GM12878 (cell line): ENCODE measurements at regions not wholly inside any gene's neighbourhood (a gene's known extent, or its start where the extent isn't known, plus 50 kb on each side); places are given as distances from the start of the nearest gene placed in this dataset.

Source experiments
- ATAC-seq: fragments of 200-7000 bp; cut with Tn5 transposase; 3 replicates; pipeline ENCODE4 v1.9.1; 2020; ENCODE audit warnings: mild to moderate bottlenecking, moderate library complexity
- BruUV-seq: library from RNA; stranded (reverse); fragments of 400-500 nt; replicated peaks from 2 replicates; lab custom pipeline; 2021; lab: Mats Ljungman, UMichigan
- CTCF ChIA-PET: fragments of 300-600 bp; sonication (Branson Sonifier 250); formaldehyde crosslinking; extraction: SDS; loops from one replicate; lab custom pipeline; 2021; ENCODE audit warnings: inconsistent platforms; lab: Yijun Ruan, JAX
- POLR2A ChIA-PET: fragments of 350-600 bp; formaldehyde crosslinking; extraction: SDS; loops from one replicate; lab custom pipeline; 2021; ENCODE audit warnings: inconsistent platforms; lab: Charles Lee
- RAD21 ChIA-PET: fragments of 300-600 bp; sonication (Branson Sonifier 250); formaldehyde crosslinking; loops from one replicate; lab custom pipeline; 2023; ENCODE audit warnings: antibody characterized with exemption; ENCODE audit not compliant: unreplicated experiment; lab: Charles Lee
- SMC1A ChIA-PET: fragments of 300-600 bp; sonication (Branson Sonifier 250); formaldehyde crosslinking; loops from one replicate; lab custom pipeline; 2023; ENCODE audit not compliant: unreplicated experiment, uncharacterized antibody; lab: Charles Lee
- DNase-seq: peaks from one replicate; pipeline ENCODE4 v3.0.0-alpha.2; 2011; ENCODE audit warnings: low read depth, low spot score
- FAIRE-seq: peaks from 3 replicates; lab custom pipeline; 2011; peaks lifted over from hg19 to GRCh38; lab: Jason Lieb, UNC
- H2AFZ ChIP-seq: 2 replicates; pipeline ENCODE4 v1.6.0; 2011; ENCODE audit warnings: low read depth, low read length, control low read depth; ENCODE audit not compliant: control insufficient read depth
- H3K27ac ChIP-seq: 2 replicates; pipeline ENCODE4 v1.5.1; 2011; ENCODE audit warnings: control low read depth; ENCODE audit not compliant: control insufficient read depth, insufficient read depth
- H3K27me3 ChIP-seq, 2 experiments: replicated peaks in 1 of 2; 2 replicates each; pipeline versions ENCODE4 v1.6.0 to v1.6.1; 2011; ENCODE audit warnings: low read length in 1 of 2; ENCODE audit not compliant: control insufficient read depth in 2 of 2, insufficient read depth in 2 of 2
- H3K36me3 ChIP-seq, 2 experiments: 2 replicates each; pipeline ENCODE4 v1.5.1; 2011; ENCODE audit warnings: low read length in 1 of 2; ENCODE audit not compliant: control insufficient read depth in 2 of 2, insufficient read depth in 2 of 2
- H3K4me1 ChIP-seq: 2 replicates; pipeline ENCODE4 v1.6.1; 2011; ENCODE audit warnings: mild to moderate bottlenecking, low read length, moderate library complexity, mixed read lengths; ENCODE audit not compliant: control insufficient read depth, insufficient read depth
- H3K4me2 ChIP-seq: 2 replicates; pipeline ENCODE4 v1.6.0; 2011; ENCODE audit warnings: control low read depth; ENCODE audit not compliant: control insufficient read depth, insufficient read depth
- H3K4me3 ChIP-seq: fragments of 200-600 bp; sonication (generic); 2 replicates; pipeline ENCODE4 v1.5.1; 2016
- H3K79me2 ChIP-seq: 2 replicates; pipeline ENCODE4 v1.6.0; 2011; ENCODE audit warnings: low read length; ENCODE audit not compliant: control insufficient read depth, insufficient read depth
- H3K9ac ChIP-seq: 2 replicates; pipeline ENCODE4 v1.8.0; 2011; ENCODE audit warnings: low read length, control low read depth, mixed read lengths; ENCODE audit not compliant: control insufficient read depth, insufficient read depth
- H3K9me3 ChIP-seq: replicated peaks from 3 replicates; pipeline ENCODE4 v1.5.1; 2011; ENCODE audit warnings: mild to moderate bottlenecking, low read length; ENCODE audit not compliant: control insufficient read depth, insufficient read depth
- H4K20me1 ChIP-seq: 2 replicates; pipeline ENCODE4 v1.6.0; 2011; ENCODE audit not compliant: control insufficient read depth, insufficient read depth
- CREB1 ChIP-seq: IDR thresholded peaks from 2 replicates; pipeline ENCODE4 v1.6.1; 2012; ENCODE audit warnings: low read depth, mild to moderate bottlenecking, inconsistent platforms
- EZH2 ChIP-seq: IDR thresholded peaks from 2 replicates; pipeline ENCODE4 v1.6.1; 2012; ENCODE audit warnings: low read depth, mild to moderate bottlenecking, control low read depth, inconsistent platforms, low read length, borderline replicate concordance; ENCODE audit not compliant: control insufficient read depth
- NFXL1 ChIP-seq: fragments of 450-650 bp; IDR thresholded peaks from 2 replicates; pipeline ENCODE4 v1.6.1; 2017; ENCODE audit warnings: antibody characterized with exemption, mild to moderate bottlenecking, borderline replicate concordance
- RELA ChIP-seq: fragments of 450-650 bp; IDR thresholded peaks from 2 replicates; pipeline ENCODE4 v1.8.0; 2014; ENCODE audit warnings: borderline replicate concordance; ENCODE audit not compliant: partially characterized antibody
- SIX5 ChIP-seq: IDR thresholded peaks from 2 replicates; pipeline ENCODE4 v1.6.1; 2011; ENCODE audit warnings: mild to moderate bottlenecking, low read depth, low read length, moderate library complexity; ENCODE audit not compliant: severe bottlenecking
- SUPT20H ChIP-seq: IDR thresholded peaks from 2 replicates; pipeline ENCODE4 v1.6.1; 2011; ENCODE audit warnings: low read depth, mild to moderate bottlenecking, low read length, moderate library complexity, borderline replicate concordance; ENCODE audit not compliant: control insufficient read depth
- WRNIP1 ChIP-seq: IDR thresholded peaks from 2 replicates; pipeline ENCODE4 v1.6.1; 2011; ENCODE audit warnings: low read depth, low read length, improper control_type of control experiment, borderline replicate concordance
- ZBED1 ChIP-seq: IDR thresholded peaks from 2 replicates; pipeline ENCODE4 v1.6.1; 2016; ENCODE audit warnings: borderline replicate concordance
- ZBTB40 ChIP-seq: fragments of 450-650 bp; IDR thresholded peaks from 2 replicates; pipeline ENCODE4 v1.6.1; 2016; ENCODE audit warnings: mild to moderate bottlenecking, moderate library complexity, borderline replicate concordance
- ZNF24 ChIP-seq: fragments of 450-650 bp; IDR thresholded peaks from 2 replicates; pipeline ENCODE4 v1.6.1; 2017; ENCODE audit warnings: antibody characterized with exemption, mild to moderate bottlenecking
- WGBS: methylation state at CpG from one replicate; pipeline ENCODE4 v1.1.6; 2016; ENCODE audit warnings: low lambda C conversion rate; ENCODE audit not compliant: insufficient replicate concordance, insufficient coverage; ENCODE audit errors: missing lambda C conversion rate; 5-methylcytosine and 5-hydroxymethylcytosine counted together
- in situ Hi-C: fragments of 300-500 bp; cut with MboI; formaldehyde crosslinking; loops from 9 replicates; pipeline ENCODE4 v1.14.3; 2018; ENCODE audit warnings: mixed read lengths
- intact Hi-C: fragments of 100-400 bp; cut with micrococcal nuclease; formaldehyde crosslinking; loops from one replicate; pipeline ENCODE4 v1.14.2; 2022; ENCODE audit not compliant: unreplicated experiment

DNA sequence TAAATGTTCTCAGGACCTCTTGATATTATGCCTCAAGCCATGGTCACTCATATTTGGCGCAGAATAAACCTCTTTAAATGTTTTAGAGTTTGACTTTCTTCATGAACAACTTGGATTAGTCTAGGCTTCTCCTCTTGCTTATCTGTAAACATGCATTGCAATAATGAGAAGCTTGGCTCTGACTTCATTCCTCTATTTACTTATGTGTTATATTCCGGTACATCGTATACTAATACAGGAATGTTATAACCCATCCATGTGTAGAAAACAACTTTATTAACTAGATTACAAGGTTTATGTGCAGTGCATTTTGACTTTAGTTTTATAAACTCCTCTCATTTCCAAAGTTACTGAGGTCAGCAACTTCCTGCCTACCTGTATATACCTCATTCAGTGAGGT, 944.3 kb upstream of the GHITM start (continued):
- TF ChIP-seq SIX5 (no peak), WRNIP1 (no peak), ZNF24 (no peak)

GRCh38 chr10:83199374-83199773, 939.9 kb upstream of the GHITM start:
- H3K27me3 ChIP-seq = no peaks in the 10 kb centered on the region
- ATAC-seq (no peak), DNase-seq (no peak), FAIRE-seq (no peak)
- ChIA-PET RAD21 (no interaction called here), SMC1A (no interaction called here), POLR2A (no interaction called here), CTCF (no interaction called here)
- WGBS = 0% methylated on average over 1 of the region's 1 CpG
- H3K27ac ChIP-seq = no peak overlapping the region
- intact Hi-C loops (no loop called here), in situ Hi-C loops (no loop called here)
- H3K9me3 ChIP-seq = no peaks in the 10 kb centered on the region
- no peak overlapping the region for H3K4me2 ChIP-seq
- no peaks in the 10 kb centered on the region for H3K36me3 ChIP-seq
- no TSS peak for BruUV-seq
- no peak overlapping the region for H3K9ac ChIP-seq
- H4K20me1 ChIP-seq = no peaks in the 10 kb centered on the region
- no peaks in the 10 kb centered on the region for H3K4me1 ChIP-seq
- H3K4me3 ChIP-seq = no peak overlapping the region
- no peaks in the 10 kb centered on the region for H3K79me2 ChIP-seq
- no peak for TF ChIP-seq EZH2
- no peak for TF ChIP-seq ZBED1
- no peak for TF ChIP-seq RELA
- TF ChIP-seq ZBTB40 = no peak
- no peak for TF ChIP-seq CREB1
- TF ChIP-seq SUPT20H = no peak
- TF ChIP-seq NFXL1 = no peak
- no peak overlapping the region for H2AFZ ChIP-seq
